ENCODE measurements at regions not wholly inside any gene's neighbourhood (a gene's known extent, or its start where the extent isn't known, plus 50 kb on each side); places are given as distances from the start of the nearest gene placed in this dataset.

DNA sequence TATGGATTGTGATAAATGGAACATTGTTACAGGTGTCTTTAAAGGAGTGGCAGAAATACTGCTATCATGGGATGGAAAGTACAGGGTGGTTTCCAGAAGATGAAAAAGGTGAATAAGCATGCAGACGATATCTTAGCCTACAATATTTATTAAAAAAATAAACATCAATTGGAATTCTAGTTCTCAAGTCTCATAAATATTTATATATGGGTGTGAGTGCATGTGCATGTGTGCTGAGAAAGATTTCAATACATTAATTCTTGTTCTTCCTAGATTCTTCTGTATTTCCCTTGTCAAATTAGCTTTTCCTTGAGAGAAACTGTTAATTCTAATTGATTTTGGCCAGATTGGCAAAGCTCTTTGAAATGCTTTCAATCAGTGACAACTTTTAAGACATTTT lies 618.2 kb downstream of the METTL15 start:
- Histone ChIP-seq H3K9me3 (no peaks in the 10 kb centered on the region), H3K4me1 (no peaks in the 10 kb centered on the region), H3K27me3 (replicated peaks; ENCODE audit: control insufficient read depth, insufficient read depth, low read length) (no peaks in the 10 kb centered on the region), H3K4me3 (ENCODE audit: low read depth, low read length) (no peak overlapping the region), H3K36me3 (ENCODE audit: control insufficient read depth, insufficient read depth, low read length) (no peaks in the 10 kb centered on the region)
- no peak for DNase-seq
- TF ChIP-seq, protein P1, sequence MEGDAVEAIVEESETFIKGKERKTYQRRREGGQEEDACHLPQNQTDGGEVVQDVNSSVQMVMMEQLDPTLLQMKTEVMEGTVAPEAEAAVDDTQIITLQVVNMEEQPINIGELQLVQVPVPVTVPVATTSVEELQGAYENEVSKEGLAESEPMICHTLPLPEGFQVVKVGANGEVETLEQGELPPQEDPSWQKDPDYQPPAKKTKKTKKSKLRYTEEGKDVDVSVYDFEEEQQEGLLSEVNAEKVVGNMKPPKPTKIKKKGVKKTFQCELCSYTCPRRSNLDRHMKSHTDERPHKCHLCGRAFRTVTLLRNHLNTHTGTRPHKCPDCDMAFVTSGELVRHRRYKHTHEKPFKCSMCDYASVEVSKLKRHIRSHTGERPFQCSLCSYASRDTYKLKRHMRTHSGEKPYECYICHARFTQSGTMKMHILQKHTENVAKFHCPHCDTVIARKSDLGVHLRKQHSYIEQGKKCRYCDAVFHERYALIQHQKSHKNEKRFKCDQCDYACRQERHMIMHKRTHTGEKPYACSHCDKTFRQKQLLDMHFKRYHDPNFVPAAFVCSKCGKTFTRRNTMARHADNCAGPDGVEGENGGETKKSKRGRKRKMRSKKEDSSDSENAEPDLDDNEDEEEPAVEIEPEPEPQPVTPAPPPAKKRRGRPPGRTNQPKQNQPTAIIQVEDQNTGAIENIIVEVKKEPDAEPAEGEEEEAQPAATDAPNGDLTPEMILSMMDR (IDR thresholded peaks at IDR 0.05; ENCODE audit: insufficient read depth in 1 of 2, low read depth in 1 of 2, low read length in 1 of 2, severe bottlenecking in 1 of 2, unreplicated experiment in 1 of 2): no peak
- Mint-ChIP-seq H3K27ac (ENCODE audit: unreplicated experiment) (no peak overlapping the region), H3K27me3 (ENCODE audit: insufficient read depth, unreplicated experiment) (no peaks in the 10 kb centered on the region), H3K4me1 (ENCODE audit: low read depth, unreplicated experiment) (peaks cover 8% of the 10 kb centered on the region), H3K36me3 (ENCODE audit: insufficient read depth, unreplicated experiment) (no peaks in the 10 kb centered on the region), H3K4me3 (ENCODE audit: unreplicated experiment) (no peak overlapping the region), H3K9me3 (ENCODE audit: unreplicated experiment) (peaks cover 15% of the 10 kb centered on the region)
- no TSS peak for BruUV-seq (replicated peaks)
- ChIA-PET POLR2A (no interaction called here), CTCF (no interaction called here)
- intact Hi-C loops (cut with micrococcal nuclease; ENCODE audit: unreplicated experiment): no loop called here

DNA sequence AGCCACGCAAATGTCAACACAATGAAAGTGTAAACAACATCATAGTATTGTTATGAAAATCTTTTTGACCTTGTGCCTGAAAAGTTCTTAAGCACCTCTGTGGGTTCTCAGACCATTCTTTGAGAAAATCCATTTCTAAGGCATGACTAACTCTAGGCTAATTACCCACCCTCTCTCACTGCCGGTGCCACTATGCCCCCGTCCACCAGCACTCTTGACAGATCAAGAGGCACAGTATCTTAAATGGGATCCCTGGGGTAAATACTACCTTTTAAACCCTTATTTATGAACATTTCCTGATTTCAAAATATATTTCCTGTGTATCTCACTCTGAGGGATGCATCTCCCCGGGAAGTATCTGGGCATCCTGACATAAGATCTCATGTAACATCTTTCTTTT lies 607.5 kb downstream of the METTL15 start:
- H3K4me3 ChIP-seq (ENCODE audit: low read depth, low read length): no peak overlapping the region
- H3K27me3 Mint-ChIP-seq (ENCODE audit: insufficient read depth, unreplicated experiment): no peaks in the 10 kb centered on the region
- POLR2A ChIA-PET: no interaction called here
- no peak for DNase-seq
- H3K4me1 Mint-ChIP-seq (ENCODE audit: low read depth, unreplicated experiment): no peaks in the 10 kb centered on the region
- H3K36me3 Mint-ChIP-seq (ENCODE audit: insufficient read depth, unreplicated experiment): no peaks in the 10 kb centered on the region
- no peaks in the 10 kb centered on the region for H3K9me3 Mint-ChIP-seq (ENCODE audit: unreplicated experiment)
- H3K27ac Mint-ChIP-seq (ENCODE audit: unreplicated experiment): no peak overlapping the region
- no peak overlapping the region for H3K4me3 Mint-ChIP-seq (ENCODE audit: unreplicated experiment)
- intact Hi-C loops (cut with micrococcal nuclease; ENCODE audit: unreplicated experiment): no loop called here
- TF ChIP-seq, protein P1 (IDR thresholded peaks at IDR 0.05; ENCODE audit: insufficient read depth in 1 of 2, low read depth in 1 of 2, low read length in 1 of 2, severe bottlenecking in 1 of 2, unreplicated experiment in 1 of 2): no peak
- H3K36me3 ChIP-seq (ENCODE audit: control insufficient read depth, insufficient read depth, low read length): no peaks in the 10 kb centered on the region
- no TSS peak for BruUV-seq (replicated peaks)
- no peaks in the 10 kb centered on the region for H3K27me3 ChIP-seq (replicated peaks; ENCODE audit: control insufficient read depth, insufficient read depth, low read length)
- CTCF ChIA-PET: no interaction called here
- H3K4me1 ChIP-seq: no peaks in the 10 kb centered on the region
- no peaks in the 10 kb centered on the region for H3K9me3 ChIP-seq

DNA sequence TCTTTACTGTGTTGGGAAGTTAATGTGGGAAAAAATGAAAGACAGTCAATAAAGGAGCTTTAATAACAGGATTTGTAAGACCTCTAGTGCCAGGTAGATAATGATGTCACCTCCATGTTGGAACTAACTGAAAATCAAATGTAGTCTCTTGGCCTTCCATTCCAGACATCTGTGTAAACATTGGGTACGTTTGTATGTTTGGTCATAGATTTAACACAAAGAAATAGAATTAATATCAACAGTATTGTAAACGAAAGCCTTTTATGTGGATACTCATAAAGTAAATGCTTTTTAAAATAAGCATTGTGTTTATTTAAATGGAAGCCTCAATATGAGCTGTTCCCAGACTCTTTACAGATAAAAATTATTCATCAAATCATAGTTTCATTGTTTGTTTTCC lies 605.7 kb downstream of the METTL15 start:
- POLR2A ChIA-PET: no interaction called here
- no TSS peak for BruUV-seq (replicated peaks)
- Histone ChIP-seq H3K9me3 (no peaks in the 10 kb centered on the region), H3K4me3 (ENCODE audit: low read depth, low read length) (no peak overlapping the region), H3K36me3 (ENCODE audit: control insufficient read depth, insufficient read depth, low read length) (no peaks in the 10 kb centered on the region), H3K4me1 (no peaks in the 10 kb centered on the region), H3K27me3 (replicated peaks; ENCODE audit: control insufficient read depth, insufficient read depth, low read length) (no peaks in the 10 kb centered on the region)
- no peak for DNase-seq
- Mint-ChIP-seq H3K4me3 (ENCODE audit: unreplicated experiment) (no peak overlapping the region), H3K27ac (ENCODE audit: unreplicated experiment) (no peak overlapping the region), H3K4me1 (ENCODE audit: low read depth, unreplicated experiment) (no peaks in the 10 kb centered on the region), H3K9me3 (ENCODE audit: unreplicated experiment) (no peaks in the 10 kb centered on the region), H3K36me3 (ENCODE audit: insufficient read depth, unreplicated experiment) (no peaks in the 10 kb centered on the region), H3K27me3 (ENCODE audit: insufficient read depth, unreplicated experiment) (no peaks in the 10 kb centered on the region)
- CTCF ChIA-PET: no interaction called here
- TF ChIP-seq, protein P1 (IDR thresholded peaks at IDR 0.05; ENCODE audit: insufficient read depth in 1 of 2, low read depth in 1 of 2, low read length in 1 of 2, severe bottlenecking in 1 of 2, unreplicated experiment in 1 of 2): no peak
- intact Hi-C loops (cut with micrococcal nuclease; ENCODE audit: unreplicated experiment): no loop called here

All from Caco-2 (cell line).